GM12801 (cell line): ENCODE measurements at regions not wholly inside any gene's neighbourhood (a gene's known extent, or its start where the extent isn't known, plus 50 kb on each side); places are given as distances from the start of the nearest gene placed in this dataset.

Experiments used
- TF ChIP-seq, protein P1 (sequence below): IDR thresholded peaks from one replicate; pipeline ENCODE4 v1.5.1; 2011; ENCODE audit warnings: control low read depth; ENCODE audit not compliant: insufficient read length; ENCODE audit errors: extremely low read depth

DNA sequence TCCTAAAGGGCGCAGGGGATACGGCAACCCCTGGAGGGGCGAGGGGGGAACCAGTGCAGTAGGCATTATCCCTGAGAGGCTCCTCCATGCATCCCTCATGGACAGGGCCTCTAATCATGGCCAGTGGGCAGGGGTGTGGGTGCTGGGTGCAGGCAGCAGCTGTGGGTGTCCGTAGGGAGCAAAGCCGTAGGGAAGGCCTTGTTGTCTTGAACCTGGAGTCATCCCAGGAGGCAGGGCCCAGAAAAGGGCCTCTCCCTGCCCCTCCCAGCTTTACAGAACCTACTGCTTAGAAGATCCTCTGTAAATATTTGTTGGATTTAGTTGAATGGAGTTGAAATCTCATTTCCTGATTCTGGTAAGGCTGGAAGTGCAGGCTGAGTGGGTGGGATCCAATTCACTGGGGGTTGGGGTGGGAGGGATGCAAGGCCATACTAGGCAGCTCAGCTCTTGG lies 207.0 kb upstream of the HAAO start:
- TF ChIP-seq, protein P1, sequence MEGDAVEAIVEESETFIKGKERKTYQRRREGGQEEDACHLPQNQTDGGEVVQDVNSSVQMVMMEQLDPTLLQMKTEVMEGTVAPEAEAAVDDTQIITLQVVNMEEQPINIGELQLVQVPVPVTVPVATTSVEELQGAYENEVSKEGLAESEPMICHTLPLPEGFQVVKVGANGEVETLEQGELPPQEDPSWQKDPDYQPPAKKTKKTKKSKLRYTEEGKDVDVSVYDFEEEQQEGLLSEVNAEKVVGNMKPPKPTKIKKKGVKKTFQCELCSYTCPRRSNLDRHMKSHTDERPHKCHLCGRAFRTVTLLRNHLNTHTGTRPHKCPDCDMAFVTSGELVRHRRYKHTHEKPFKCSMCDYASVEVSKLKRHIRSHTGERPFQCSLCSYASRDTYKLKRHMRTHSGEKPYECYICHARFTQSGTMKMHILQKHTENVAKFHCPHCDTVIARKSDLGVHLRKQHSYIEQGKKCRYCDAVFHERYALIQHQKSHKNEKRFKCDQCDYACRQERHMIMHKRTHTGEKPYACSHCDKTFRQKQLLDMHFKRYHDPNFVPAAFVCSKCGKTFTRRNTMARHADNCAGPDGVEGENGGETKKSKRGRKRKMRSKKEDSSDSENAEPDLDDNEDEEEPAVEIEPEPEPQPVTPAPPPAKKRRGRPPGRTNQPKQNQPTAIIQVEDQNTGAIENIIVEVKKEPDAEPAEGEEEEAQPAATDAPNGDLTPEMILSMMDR, result no peak

DNA sequence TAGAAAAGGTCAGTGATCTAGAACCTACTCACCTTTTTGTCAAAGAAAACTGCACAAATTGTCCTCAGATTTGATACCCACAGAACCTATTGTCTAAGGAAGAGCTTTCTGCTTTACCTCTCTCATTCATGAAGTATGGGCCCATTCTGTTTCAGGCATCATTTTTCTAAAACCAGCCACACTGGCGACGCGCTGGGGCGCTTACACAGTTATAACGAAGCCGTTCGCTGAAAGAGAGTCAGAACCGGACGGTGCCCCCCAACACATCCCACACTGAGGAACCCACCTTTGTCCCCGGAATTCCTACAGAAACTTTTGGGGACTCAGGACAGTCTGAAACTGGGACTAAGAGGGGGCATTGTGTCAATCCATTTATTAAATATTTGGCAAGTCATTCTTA lies 206.3 kb upstream of the HAAO start:
- TF ChIP-seq, protein P1, result no peak

DNA sequence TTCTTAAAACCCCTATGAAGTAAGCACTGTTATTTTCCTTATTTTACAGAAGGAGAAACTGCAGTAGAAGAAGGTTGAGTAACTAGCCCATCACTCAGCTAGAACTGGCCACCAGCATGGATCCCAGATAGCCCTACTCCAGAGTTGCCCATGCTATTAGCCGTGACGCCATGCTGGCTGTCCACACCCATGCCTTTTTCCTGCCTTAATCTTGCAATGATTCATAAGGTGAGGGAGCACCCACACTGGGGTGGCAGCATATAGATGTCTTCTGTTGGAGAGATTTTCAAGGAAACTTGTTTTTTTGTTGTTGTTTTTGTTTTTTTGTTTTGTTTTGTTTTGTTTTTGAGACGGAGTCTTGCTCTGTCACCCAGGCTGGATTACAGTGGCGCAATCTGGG lies 204.1 kb upstream of the HAAO start:
- TF ChIP-seq, protein P1, result no peak

DNA sequence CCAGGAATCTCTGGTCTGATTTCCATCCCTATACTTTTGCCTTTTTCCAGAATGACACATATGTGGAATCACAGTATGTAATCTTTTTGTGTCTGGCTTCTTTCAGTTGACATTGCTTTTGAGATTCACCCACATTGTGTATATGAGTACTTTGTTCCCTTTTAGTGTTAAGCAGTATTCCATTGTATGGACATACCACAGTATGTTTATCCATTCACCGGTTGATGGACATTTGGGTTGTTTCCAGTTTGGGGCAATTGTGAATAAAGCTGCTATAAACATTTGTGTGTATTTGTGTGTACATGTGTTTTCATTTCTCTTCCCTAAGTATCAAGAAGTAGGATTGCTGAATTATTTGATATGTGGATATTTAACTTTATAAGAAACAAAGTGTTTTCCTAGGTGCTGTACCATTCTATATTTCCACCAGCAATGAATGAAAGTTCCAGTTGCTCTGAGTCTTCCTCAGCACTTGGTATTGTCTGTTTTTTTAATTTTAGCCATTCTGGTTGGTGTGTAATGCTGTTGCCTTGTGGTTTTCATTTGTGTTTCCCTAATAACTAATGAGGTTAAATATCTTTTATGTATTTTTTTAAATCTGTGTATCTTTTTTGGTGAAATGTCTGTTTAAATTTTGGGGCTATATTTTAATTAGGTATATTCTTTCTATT lies 203.5 kb upstream of the HAAO start:
- TF ChIP-seq, protein P1, result no peak

DNA sequence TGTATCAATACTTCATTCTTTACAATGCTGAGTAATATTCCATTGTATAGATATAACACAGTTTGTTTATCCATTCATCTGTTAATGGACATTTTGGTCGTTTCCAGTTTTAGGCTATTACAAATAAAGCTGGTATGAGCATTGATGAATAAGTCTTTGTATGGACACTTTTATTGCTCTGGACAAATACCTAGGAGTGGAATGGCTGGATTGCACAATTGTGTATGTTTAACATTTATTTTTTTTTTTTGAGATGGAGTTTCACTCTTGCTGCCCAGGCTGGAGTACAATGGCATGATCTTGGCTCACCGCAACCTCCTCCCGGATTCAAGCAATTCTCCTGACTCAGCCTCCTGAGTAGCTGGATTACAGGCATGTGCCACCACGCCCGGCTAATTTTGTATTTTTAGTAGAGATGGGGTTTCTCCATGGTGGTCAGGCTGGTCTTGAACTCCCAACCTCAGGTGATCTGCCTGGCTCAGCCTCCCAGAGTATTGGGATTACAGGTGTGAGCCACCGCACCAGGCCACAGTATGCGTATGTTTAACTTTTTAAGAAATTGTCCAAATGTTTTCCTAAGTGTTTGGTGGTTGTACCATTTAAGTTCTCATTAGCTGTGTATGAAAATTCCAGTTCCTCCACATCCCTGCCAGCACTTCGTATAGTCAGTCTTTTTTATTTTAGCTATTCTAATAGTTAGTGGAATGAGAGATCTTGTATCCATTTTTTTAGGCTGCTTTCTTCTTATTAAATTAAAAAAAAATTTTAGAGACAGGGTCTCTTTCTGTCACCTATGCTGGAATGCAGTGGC lies 194.9 kb upstream of the HAAO start:
- TF ChIP-seq, protein P1, result no peak

DNA sequence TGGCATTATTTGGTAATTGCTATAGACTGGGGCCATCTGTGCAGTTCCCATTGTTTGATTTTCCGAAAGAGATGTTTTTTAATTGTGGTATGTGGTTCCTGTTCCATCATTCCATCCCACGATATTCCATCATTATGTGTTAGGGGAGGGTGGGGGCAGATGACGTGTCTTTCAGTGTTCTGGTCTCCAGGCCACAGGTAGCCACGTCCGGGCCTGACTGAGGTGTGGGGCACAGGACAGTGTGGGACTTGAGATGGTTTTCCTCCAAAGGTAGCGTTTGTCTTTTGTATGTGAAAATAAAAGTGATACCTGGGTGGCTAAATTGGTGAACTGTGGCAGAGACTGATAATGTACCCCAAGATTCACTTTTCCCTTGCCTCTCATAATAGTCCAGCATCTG lies 192.2 kb upstream of the HAAO start:
- TF ChIP-seq, protein P1, result no peak

DNA sequence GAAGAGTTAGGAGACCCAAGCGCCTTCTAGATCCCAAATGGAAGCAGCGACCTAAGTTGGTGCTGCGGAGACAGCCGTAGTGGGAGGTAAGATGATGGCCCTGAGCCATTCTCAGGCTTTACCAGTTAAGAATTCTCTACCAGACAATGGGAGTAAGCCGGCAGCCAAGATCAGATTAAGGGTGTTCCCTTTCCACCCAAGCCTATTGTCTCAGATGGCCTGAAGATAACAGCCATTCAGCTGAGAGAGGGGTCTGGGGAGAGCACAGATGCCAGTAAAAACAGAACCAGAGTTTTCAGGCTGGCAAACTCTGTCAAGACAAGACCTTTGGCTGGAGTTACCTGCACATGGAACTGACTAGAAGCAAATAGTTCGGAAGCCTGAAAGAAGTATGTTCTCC lies 191.7 kb upstream of the HAAO start:
- TF ChIP-seq, protein P1, result no peak
